Calu3 (cell line): ENCODE measurements at regions not wholly inside any gene's neighbourhood (a gene's known extent, or its start where the extent isn't known, plus 50 kb on each side); places are given as distances from the start of the nearest gene placed in this dataset.

Experiments used
- BruUV-seq: library from RNA; stranded (reverse); fragments of 400-500 nt; replicated peaks from 2 replicates; lab custom pipeline; 2021; lab: Mats Ljungman, UMichigan
- CTCF ChIA-PET: fragments of 300-600 bp; sonication (Branson Sonifier 250); formaldehyde crosslinking; loops from one replicate; lab custom pipeline; 2022; ENCODE audit warnings: antibody characterized with exemption; lab: Charles Lee
- DNase-seq: peaks from one replicate; pipeline ENCODE4 v3.0.0; 2022
- H3K27ac Mint-ChIP-seq: one replicate; pipeline ENCODE4 v1.8.0; 2022; ENCODE audit warnings: mixed read lengths; ENCODE audit not compliant: unreplicated experiment
- H3K27me3 Mint-ChIP-seq: one replicate; pipeline ENCODE4 v1.8.0; 2022; ENCODE audit warnings: mixed read lengths; ENCODE audit not compliant: unreplicated experiment
- H3K36me3 Mint-ChIP-seq: one replicate; pipeline ENCODE4 v1.8.0; 2022; ENCODE audit warnings: mild to moderate bottlenecking, moderate library complexity, mixed read lengths; ENCODE audit not compliant: insufficient read depth, unreplicated experiment
- H3K4me1 Mint-ChIP-seq: one replicate; pipeline ENCODE4 v1.8.0; 2022; ENCODE audit warnings: mild to moderate bottlenecking, low read depth, mixed read lengths; ENCODE audit not compliant: unreplicated experiment
- H3K4me3 Mint-ChIP-seq: one replicate; pipeline ENCODE4 v1.8.0; 2022; ENCODE audit warnings: mild to moderate bottlenecking, low read depth, moderate library complexity, mixed read lengths; ENCODE audit not compliant: unreplicated experiment
- H3K9me3 Mint-ChIP-seq: one replicate; pipeline ENCODE4 v1.8.0; 2022; ENCODE audit warnings: low read depth, mixed read lengths; ENCODE audit not compliant: unreplicated experiment
- CTCF ChIP-seq: fragments of 200-600 bp; IDR thresholded peaks from one replicate; pipeline ENCODE4 v1.8.0; 2022; ENCODE audit warnings: antibody characterized with exemption; ENCODE audit not compliant: unreplicated experiment
- intact Hi-C: fragments of 100-400 bp; cut with micrococcal nuclease; formaldehyde crosslinking; loops from one replicate; pipeline ENCODE4 v1.10.0; 2022; ENCODE audit not compliant: unreplicated experiment

GRCh38 chr3:162139841-162140240, 643.2 kb downstream of the OTOL1 start:
- DNase-seq, result no peak
- Mint-ChIP-seq H3K4me1 (no peaks in the 10 kb centered on the region), H3K27ac (no peak overlapping the region), H3K9me3 (no peaks in the 10 kb centered on the region), H3K4me3 (no peak overlapping the region), H3K27me3 (no peaks in the 10 kb centered on the region), H3K36me3 (no peaks in the 10 kb centered on the region)
- intact Hi-C loops, result loop anchor here (10.0 kb wide), 1 partner anchor 575 kb away; no protein-coding TSS in a partner anchor
- no peak for TF ChIP-seq CTCF
- CTCF ChIA-PET, result interaction anchor here (0.6 kb wide), 1 partner anchor 972 kb away, joined by 4 read pairs; no protein-coding TSS in a partner anchor
- no TSS peak for BruUV-seq

GRCh38 chr3:162141272-162141791, 644.7 kb downstream of the OTOL1 start:
- Mint-ChIP-seq H3K9me3 (no peaks in the 10 kb centered on the region), H3K36me3 (no peaks in the 10 kb centered on the region), H3K4me1 (peaks cover 10% of the 10 kb centered on the region), H3K27ac (no peak overlapping the region), H3K27me3 (no peaks in the 10 kb centered on the region), H3K4me3 (no peak overlapping the region)
- CTCF ChIA-PET, result no interaction called here
- intact Hi-C loops, result loop anchor here (10.0 kb wide), 1 partner anchor 577 kb away; no protein-coding TSS in a partner anchor
- TF ChIP-seq CTCF, result no peak
- peak; percentile 19 for DNase-seq
- no TSS peak for BruUV-seq

GRCh38 chr3:162142511-162142910, 645.9 kb downstream of the OTOL1 start:
- Mint-ChIP-seq H3K36me3 (no peaks in the 10 kb centered on the region), H3K9me3 (no peaks in the 10 kb centered on the region), H3K4me3 (no peak overlapping the region), H3K4me1 (peaks cover 10% of the 10 kb centered on the region), H3K27me3 (no peaks in the 10 kb centered on the region), H3K27ac (no peak overlapping the region)
- DNase-seq, result no peak
- no TSS peak for BruUV-seq
- intact Hi-C loops, result loop anchor here (10.0 kb wide), 1 partner anchor 578 kb away; no protein-coding TSS in a partner anchor
- TF ChIP-seq CTCF, result no peak
- CTCF ChIA-PET, result no interaction called here

- BruUV-seq, result no TSS peak
- no peak for DNase-seq
- H3K4me1 Mint-ChIP-seq, result peaks cover 10% of the 10 kb centered on the region
Observed at GRCh38 chr3:162143180-162143579, 646.6 kb downstream of the OTOL1 start.

More at GRCh38 chr3:162143180-162143579, 646.6 kb downstream of the OTOL1 start:
- TF ChIP-seq CTCF, result no peak
- H3K27ac Mint-ChIP-seq, result no peak overlapping the region
- H3K36me3 Mint-ChIP-seq, result no peaks in the 10 kb centered on the region
- no peaks in the 10 kb centered on the region for H3K27me3 Mint-ChIP-seq
- intact Hi-C loops, result loop anchor here (10.0 kb wide), 1 partner anchor 578 kb away; no protein-coding TSS in a partner anchor
- CTCF ChIA-PET, result interaction anchor here (0.6 kb wide), 2 partner anchors 156 to 502 kb away, joined by 3 read pairs; no protein-coding TSS in a partner anchor
- H3K9me3 Mint-ChIP-seq, result no peaks in the 10 kb centered on the region
- H3K4me3 Mint-ChIP-seq, result no peak overlapping the region
